ENCODE measurements at regions not wholly inside any gene's neighbourhood (a gene's known extent, or its start where the extent isn't known, plus 50 kb on each side); places are given as distances from the start of the nearest gene placed in this dataset.

DNA sequence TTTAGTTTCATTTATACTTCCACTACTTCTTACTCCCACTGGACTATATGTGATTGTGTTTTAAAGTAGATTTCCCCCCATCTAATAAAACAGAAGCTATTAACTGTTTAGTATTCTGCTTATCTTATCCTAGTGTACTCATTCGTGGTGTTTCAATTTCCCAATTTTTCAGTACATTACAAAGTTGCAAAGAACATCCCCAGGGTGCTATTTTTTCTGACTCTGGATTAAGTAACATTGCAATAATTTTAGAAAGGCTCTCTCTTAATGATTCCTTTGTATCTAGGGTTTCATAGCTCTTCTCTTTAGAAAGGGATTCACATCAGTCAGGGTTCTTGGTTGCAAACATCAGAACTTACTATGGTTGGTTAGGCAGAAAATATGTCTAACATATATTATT lies 317.9 kb upstream of the DIPK2B start (continued):
- TF ChIP-seq, protein P1, sequence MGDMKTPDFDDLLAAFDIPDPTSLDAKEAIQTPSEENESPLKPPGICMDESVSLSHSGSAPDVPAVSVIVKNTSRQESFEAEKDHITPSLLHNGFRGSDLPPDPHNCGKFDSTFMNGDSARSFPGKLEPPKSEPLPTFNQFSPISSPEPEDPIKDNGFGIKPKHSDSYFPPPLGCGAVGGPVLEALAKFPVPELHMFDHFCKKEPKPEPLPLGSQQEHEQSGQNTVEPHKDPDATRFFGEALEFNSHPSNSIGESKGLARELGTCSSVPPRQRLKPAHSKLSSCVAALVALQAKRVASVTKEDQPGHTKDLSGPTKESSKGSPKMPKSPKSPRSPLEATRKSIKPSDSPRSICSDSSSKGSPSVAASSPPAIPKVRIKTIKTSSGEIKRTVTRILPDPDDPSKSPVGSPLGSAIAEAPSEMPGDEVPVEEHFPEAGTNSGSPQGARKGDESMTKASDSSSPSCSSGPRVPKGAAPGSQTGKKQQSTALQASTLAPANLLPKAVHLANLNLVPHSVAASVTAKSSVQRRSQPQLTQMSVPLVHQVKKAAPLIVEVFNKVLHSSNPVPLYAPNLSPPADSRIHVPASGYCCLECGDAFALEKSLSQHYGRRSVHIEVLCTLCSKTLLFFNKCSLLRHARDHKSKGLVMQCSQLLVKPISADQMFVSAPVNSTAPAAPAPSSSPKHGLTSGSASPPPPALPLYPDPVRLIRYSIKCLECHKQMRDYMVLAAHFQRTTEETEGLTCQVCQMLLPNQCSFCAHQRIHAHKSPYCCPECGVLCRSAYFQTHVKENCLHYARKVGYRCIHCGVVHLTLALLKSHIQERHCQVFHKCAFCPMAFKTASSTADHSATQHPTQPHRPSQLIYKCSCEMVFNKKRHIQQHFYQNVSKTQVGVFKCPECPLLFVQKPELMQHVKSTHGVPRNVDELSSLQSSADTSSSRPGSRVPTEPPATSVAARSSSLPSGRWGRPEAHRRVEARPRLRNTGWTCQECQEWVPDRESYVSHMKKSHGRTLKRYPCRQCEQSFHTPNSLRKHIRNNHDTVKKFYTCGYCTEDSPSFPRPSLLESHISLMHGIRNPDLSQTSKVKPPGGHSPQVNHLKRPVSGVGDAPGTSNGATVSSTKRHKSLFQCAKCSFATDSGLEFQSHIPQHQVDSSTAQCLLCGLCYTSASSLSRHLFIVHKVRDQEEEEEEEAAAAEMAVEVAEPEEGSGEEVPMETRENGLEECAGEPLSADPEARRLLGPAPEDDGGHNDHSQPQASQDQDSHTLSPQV (IDR thresholded peaks at IDR 0.05), result no peak
- TF ChIP-seq SPI1 (IDR thresholded peaks at IDR 0.05; ENCODE audit: borderline replicate concordance, low read depth, low read length) (no peak), ATF1 (CRISPR knock-in tag; IDR thresholded peaks at IDR 0.05) (no peak), ATF1 (tag; IDR thresholded peaks at IDR 0.05) (no peak), ZNF644 (tag; IDR thresholded peaks at IDR 0.05; ENCODE audit: low read depth) (no peak), POLR3A (IDR thresholded peaks at IDR 0.05; ENCODE audit: borderline replicate concordance, extremely low read depth, insufficient read depth, insufficient read length) (no peak), SNRNP70 (optimal IDR thresholded peaks at IDR 0.05; ENCODE audit: low read depth, low read length) (no peak), MTA1 (IDR thresholded peaks at IDR 0.05; ENCODE audit: borderline replicate concordance) (no peak)
